Inflammatory macrophage (primary cell): ENCODE measurements at regions not wholly inside any gene's neighbourhood (a gene's known extent, or its start where the extent isn't known, plus 50 kb on each side); places are given as distances from the start of the nearest gene placed in this dataset.

Source experiments
- DNase-seq, 2 donors: peaks; one replicate each; pipeline ENCODE4 v3.0.0-alpha.2; 2020 to 2022

DNA sequence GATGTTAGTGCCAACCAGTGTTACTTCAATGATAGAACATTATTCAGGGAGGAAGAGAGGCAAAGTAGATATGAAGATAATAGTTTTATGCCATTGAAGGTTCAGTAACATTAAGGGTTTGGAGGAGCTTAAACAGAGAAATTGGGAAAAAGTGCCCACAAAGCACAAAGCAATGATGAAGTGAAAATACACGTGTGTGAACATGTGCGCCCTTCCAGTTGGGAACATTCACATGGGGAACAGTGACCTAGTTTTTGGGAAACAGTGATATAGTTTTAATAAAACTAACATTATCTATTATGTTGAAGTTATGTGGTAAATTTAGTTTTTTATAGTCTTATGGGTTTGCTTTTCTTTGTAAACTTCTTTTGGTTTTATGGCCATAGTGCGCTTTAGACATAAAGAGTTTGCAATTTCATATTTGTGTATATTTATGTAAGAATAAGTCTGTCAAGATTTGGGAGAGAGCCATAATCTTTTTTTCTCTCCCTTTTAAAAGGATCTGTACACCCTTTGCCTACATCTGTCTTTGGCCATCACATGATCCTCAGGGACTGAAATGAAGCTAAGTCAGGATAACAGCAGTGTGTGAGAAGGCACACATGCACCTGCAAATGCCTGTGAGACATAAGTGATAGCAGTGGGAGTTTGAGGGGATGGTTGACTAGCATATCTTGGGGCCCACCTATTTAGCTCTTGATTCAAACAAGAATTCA, 450.3 kb upstream of the THRB start:
- no peak for DNase-seq

GRCh38 chr3:24945563-24945962, 450.9 kb upstream of the THRB start:
- no peak for DNase-seq

DNA sequence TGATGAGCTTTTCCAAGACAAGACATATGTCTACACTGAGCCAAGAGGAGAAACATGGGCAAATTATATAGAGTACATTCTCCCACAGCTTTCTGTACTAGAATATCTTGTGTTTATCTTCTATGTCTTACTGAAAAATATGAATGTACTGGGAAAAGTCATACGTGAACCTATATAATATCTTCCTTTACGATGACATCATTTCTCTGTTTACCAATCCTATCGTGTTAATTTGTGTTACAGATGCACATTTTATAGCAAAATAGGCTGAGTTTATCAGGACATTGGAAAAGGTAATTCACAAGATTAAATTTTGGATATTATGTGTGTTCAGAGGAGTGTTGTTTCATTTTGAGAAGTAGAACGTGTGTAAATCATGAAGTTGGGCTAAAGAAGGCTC, 452.5 kb upstream of the THRB start:
- DNase-seq: no peak

DNA sequence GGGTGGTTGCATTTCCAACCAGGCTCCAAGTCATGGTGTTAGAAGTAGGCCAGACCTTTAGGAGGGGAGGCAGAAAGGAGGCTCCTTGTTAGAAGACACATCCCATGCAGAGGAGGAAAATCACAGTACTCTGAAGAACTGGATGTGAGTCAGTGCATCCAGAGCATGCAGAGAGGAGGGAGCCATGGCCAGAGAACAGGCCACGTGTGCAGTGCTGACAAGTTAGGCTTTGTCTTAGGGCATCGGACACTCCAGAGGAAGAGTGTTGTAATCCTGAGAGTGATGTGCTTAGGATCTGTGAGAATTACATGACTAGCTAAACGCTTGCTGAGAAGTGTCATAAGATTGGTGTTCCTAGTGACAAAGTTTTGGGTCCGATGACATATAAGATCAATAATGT, 456.5 kb upstream of the THRB start:
- DNase-seq: no peak

- no peak for DNase-seq
Observed at GRCh38 chr3:24952388-24952787, 457.7 kb upstream of the THRB start.

DNA sequence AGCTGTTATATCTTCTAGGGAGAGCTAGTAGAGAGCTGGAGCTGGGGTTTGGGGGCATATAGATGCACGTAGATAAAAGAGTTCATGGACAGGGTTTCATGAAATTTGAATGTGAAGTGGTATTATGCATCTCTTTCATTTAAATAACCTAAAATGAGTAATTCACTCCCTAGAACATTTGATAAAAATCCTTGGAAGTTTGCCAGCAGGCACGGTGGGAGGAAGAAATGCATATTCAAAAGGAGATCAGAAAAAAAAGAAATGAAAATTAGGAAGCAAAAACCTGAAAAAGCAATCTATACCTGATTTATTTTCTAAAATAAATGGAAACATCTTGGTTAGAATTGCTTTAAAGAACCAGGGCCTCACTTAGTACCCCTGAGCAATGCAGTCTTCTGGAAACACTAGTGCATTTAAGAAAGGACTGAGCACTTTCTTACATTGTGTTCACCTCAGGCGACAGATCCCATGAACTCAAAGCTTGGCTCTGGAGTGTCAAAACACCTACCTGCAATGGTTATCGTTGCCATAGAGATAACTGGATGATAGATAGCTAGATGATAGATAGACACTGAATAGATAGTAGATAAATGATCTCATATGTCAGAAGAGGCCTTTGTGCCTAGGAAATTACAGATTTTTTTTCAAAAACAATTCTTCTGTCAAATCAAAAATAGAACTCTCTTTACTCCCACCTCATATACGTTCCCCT, 458.6 kb upstream of the THRB start:
- DNase-seq: no peak

- no peak for DNase-seq
Observed at GRCh38 chr3:24956613-24957012, 462.0 kb upstream of the THRB start.

- DNase-seq: no peak
Observed at GRCh38 chr3:24958271-24958670, 463.6 kb upstream of the THRB start.

- DNase-seq: no peak
Observed at GRCh38 chr3:24958910-24959447, 464.3 kb upstream of the THRB start.

DNA sequence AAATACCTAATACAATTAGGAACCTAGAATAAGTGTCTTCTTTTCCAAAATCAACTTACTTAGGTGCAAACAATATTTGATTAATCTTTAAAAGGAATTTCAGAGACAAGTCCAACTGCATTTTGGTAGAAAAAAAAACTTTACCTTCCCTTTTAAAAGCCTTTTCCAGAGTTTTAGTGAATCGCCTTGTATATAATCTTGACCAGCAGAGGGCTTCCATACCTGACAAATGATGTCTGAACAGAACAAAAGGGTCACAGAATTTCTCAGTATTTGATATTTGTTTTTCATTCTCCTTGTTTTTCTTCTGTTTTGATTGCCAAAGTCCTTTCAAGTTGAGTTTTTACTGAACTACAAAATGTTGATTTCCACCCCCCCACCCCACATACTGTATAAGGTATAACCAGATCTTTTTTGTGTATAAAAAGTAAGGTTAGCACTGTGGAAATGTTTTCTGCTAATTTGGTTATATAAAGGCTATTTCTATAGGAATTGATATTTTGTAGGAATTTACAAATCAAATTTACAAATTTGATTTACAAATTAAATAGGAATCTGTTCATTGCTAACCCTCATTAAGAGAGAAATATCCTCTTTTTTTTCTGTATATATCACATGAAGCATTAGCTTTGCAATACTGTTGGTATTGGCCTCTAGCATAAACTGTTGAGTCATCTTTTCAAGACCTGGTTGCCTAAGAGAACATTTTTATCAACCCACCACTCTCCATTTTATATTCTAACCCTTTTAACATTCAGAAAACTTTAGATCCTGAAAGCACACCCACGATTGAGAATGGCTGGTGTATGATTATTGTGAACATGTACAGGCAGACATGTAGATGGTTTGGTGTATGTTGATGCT, 464.1 kb upstream of the RARB start:
- no peak for DNase-seq

DNA sequence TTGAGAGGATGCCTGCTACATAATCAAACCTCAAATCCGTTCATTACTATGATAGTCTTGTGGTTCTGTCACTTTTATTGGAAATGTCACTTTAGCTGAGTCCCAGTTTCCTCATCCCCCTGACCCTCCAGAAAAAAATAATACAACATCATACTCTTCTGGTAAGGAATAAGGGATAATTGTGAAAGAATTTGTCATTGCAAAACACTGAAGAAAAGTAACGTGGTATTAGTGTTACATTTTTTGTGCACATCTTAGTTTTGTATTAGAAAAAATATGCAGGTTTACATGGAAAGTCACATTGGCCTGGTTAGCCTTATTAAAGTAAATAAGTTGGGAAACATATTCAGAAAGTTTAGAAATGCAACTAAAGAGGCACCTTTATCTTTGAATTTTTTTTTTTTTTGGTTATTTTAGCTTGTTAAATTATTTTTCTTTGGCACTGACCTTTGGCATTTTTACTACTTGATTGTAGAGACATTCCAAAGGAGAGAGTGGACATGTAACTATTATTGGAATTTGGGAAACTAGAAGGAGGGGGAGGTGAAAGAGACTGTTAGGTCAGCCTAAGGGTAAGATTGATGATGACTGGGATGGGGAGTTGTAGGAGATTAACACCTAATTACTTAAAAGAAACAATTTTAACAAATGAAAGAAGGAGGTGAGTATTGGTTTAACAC, 462.2 kb upstream of the RARB start:
- no peak for DNase-seq

DNA sequence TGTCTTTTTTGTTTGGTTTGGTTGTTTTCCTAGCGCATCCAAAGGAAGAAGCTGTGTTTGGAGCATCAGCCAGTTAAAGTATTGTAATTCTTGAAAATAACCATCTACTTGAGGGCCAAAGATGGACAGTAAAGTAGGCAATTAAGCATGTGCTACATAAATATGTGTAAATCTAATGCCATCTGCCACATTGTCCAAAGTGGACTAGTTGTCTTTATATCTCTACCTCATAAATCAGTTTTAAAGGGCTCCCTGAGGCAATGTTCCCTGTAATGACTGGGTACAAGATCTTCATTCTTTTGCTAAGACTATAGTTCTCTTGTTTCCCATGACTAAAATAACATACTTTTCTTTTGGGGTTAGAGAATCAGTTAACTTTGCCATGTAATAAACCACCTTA, 460.0 kb upstream of the RARB start:
- DNase-seq: no peak

DNA sequence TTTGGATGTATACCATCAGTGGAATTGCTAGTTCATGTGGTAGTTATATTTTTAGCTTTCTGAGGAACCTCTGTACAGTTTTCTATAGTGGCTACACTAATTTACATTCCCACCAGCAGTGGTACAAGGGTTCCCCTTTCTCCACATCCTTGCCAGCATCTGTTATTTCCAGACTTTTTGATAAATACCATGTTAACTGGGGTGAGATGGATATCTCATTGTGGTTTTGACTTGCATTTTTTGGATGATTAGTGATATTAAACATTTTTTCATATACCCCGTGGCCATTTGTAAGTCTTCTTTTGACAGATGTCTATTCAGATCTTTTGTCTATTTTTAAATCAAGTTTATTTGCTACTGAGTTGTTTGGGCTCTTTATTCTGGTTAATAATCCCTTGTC, 455.6 kb upstream of the RARB start:
- DNase-seq: no peak

GRCh38 chr3:24981309-24981708, 446.8 kb upstream of the RARB start:
- no peak for DNase-seq

DNA sequence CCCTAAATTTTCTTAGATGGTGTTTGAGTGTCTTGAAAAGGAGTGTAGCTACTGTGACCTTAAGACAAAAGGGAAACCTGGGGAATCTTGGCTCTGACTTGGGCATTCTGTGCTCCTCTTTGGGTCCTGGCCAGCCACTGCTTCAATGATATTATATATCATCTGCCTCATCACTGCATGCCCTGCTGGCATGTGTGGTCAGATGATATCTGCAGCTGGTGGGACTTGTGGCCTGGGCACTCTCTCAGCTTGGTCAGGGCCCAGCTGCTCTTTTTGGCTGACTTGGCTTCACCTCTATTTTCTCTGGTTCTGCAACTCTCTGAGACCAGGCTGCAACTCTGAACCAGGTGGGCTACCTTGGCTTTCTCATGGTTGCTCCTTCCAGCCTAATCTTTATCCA, 446.1 kb upstream of the RARB start:
- no peak for DNase-seq

GRCh38 chr3:24985668-24986067, 442.4 kb upstream of the RARB start:
- DNase-seq: no peak

DNA sequence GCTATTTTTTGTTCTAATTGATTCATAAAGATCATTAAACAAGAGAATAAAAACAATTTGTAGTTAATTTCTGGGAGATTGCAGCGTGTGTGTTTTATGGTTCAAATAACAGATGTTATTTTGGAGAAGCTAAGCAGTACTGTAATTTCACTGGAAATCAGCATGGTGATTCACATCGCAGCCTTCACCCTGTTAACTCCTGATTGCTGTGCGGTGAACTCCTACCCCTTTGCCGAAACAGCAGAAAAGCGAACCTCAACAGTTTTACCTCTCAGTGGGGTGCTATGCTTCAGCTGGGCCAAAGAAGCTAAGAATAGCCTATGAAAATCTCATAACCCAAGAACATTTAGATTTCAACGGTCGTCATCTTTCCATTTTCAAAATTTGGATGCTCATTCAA, 441.5 kb upstream of the RARB start:
- DNase-seq: no peak

- no peak for DNase-seq
Observed at GRCh38 chr3:24999357-24999756, 428.7 kb upstream of the RARB start.

DNA sequence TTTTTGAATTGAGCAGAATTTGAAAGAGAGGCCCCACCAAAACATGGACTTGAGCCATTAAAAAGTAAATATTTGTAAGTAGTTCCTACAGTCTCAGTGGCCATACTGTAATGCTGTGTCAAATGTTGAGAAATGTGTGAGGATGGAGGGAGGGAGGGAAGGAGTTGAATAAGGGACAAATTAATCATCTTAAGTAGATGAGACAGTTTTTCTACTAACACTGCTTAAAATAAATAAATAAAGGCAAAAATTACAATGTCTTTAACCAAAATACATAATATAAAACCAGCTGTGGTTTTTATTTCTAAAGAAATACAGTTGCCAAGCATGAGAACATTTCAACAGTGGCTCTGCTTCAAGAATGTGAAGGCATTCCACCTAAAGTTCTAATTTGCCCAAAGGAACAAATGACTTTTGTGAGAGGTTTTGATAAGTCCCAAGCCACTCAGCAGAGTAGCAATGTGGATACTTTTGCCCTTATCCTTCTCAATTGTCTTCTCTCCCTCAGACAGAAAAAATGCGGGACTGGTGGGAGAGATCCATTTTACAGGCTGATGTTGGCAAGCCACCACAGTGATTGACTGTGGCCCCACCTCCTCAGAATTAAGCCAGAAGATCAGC, 427.0 kb upstream of the RARB start:
- DNase-seq: no peak

DNA sequence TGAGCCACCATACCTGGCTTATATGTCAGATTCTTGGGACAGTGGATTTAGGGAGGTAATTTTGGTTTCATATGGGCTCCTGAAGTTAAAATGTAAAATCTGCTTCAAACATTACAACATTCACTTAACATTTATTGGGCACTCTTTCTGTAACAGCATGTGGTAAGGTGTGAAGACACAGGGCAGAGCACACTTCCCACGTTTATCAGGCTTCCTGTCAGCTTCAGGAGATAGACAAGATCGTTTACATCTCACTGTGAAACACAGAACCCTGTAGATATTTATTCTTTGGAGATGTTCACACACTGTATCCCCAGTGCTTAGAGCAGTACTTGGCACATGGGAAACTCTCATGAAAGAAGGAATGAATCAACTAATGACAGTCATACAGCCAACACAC, 426.0 kb upstream of the RARB start:
- no peak for DNase-seq

- no peak for DNase-seq
Observed at GRCh38 chr3:25007974-25008658, 419.9 kb upstream of the RARB start.

DNA sequence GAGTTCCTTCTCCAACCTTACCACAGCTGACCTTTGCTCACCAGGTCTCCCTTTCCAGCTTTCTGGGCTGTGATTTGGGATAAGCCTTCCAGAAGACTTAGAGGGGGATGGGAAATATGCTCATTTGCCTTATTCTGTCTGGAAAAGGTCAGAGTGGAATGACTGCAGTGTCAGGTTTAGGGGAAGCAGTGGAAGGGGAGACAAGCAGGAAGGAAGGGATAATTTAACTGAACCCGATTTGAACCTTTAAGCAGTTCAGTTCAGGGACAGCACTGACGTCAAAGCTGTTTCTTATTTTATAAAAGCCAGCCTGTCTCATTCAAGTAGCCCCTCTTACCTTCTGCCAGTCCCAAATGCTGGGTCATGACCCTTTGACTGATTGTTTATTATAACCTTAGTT, 418.4 kb upstream of the RARB start:
- DNase-seq: no peak
